ENCODE measurements at regions not wholly inside any gene's neighbourhood (a gene's known extent, or its start where the extent isn't known, plus 50 kb on each side); places are given as distances from the start of the nearest gene placed in this dataset.
"Not testable (repeated sequence)": the region's sequence is repeated elsewhere in the genome, so short reads cannot be mapped to it uniquely, and the experiment has no call there.

DNA sequence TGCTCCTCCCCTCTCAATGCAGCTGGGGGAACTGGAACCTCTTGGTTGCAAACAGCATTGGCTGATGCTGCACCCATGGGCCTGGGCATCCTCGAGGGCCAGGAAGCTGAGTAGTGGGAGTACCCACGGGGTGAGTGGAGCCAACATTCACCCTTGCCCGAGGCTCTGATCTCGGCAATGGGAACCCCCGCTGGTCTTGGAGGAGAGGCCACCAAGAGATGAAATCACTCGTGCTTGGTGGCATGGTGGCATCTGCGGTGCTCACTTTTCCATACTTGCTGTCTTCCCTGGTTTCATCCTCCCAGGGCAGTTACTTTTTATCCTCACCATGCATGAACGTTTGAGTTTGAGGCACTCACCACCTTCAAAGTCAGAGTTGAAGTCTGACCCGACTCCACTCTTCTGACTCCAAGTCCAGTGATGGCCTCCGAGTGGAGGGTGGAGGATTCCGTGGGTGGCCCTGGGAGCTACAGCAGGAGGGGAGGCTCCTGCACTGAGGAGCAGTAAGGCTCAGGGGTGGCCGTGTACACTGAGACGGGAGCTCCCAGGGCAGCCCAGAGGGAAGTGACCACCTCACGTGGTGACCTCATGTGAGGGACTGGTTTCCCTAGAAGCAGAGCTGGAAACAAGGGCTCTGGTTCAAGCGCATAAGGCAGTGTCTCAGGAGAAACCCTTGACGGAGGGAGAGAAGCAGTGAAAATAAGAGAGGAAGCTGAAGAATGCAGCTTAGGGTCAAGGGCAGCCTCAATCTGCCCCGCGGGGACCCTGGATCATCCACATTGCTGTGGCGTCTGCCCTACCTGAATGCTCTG, 349.1 kb downstream of the TCERG1L start:
- no peak for DNase-seq

- no peak for DNase-seq
These were observed 348.5 kb downstream of the TCERG1L start for GRCh38 chr10:130963052-130963393.

- DNase-seq = no peak
These were observed 347.6 kb downstream of the TCERG1L start for GRCh38 chr10:130963786-130964522.

DNA sequence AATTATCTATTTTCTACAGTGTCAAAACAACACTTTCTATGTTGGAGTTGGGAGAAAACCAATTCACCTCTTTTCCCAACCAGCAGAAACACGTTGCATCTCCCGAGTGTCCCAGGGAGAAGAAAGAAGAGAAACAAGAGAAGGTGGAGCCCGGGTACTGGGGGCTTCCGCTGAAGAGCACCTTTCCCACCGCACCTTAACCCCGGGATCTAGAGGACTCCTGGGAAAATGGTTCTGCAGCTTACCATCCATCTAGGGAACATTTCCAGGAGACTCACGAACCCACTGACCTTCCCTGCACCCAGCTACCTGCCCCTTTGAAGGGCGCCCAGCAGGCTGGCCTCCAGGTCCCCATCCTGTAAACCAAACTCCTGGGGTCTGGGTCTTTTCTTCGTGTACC, 346.8 kb downstream of the TCERG1L start:
- no peak for DNase-seq

- DNase-seq = no peak
These were observed 344.4 kb downstream of the TCERG1L start for GRCh38 chr10:130967161-130967560.

DNA sequence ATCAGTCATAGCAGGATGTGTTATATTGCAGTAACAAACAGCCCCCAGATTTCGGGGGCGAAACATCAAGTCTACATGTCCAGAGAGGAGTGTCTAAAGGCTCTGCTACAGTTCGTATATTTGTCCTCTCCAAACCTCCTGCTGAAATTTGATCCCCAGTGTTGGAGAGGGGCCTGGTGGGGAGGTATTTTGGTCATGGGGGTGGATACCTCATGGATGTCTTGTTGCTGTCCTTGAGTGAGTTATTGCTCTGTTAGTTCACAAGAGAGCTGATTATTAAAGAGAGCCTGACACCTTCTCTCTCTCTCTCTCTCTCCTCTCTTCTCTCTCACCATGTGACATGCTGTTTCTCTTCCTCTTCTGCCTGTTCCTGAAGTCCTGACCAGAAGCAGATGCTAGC, 343.7 kb downstream of the TCERG1L start:
- DNase-seq = peak; percentile 1

DNA sequence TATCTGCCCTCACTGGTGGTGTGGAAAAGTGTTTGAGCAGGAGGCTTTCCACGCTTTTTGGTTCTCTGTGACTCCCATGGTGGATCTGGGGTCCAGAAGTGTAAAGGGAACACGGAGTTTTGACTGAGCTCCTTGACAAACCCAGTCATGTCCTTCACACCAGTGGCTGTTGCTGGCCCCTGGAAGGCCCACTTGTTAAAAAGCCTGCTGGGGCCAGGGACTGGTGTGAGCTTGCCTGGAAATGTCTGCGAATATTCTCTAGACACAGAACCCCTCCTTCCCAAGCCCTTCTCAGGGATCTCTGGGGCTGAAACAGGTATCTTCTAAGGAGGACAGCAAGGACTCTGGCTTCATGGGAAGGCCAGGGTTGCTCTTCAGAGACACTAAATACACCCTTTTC, 343.0 kb downstream of the TCERG1L start:
- DNase-seq = no peak

- no peak for DNase-seq
These were observed 342.6 kb downstream of the TCERG1L start for GRCh38 chr10:130968964-130969363.

DNA sequence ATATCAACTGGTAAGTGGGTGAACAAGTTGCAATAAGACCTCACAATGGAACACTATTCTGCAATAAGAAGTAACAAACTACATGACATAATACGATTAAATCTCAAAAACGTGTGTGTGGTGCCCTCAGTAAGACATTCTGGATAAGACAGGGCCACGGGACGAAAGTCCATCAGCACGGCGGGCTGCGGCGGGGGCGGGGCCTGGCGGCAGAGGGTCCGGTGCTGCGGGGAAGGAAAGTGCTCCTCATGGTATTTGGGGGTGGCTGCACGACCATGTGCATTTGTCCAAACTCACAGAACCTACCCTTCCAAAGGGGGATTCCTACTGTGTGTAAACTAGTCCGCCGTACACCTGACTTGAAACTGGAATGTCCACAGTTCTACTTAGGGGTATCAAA, 341.8 kb downstream of the TCERG1L start:
- no peak for DNase-seq

DNA sequence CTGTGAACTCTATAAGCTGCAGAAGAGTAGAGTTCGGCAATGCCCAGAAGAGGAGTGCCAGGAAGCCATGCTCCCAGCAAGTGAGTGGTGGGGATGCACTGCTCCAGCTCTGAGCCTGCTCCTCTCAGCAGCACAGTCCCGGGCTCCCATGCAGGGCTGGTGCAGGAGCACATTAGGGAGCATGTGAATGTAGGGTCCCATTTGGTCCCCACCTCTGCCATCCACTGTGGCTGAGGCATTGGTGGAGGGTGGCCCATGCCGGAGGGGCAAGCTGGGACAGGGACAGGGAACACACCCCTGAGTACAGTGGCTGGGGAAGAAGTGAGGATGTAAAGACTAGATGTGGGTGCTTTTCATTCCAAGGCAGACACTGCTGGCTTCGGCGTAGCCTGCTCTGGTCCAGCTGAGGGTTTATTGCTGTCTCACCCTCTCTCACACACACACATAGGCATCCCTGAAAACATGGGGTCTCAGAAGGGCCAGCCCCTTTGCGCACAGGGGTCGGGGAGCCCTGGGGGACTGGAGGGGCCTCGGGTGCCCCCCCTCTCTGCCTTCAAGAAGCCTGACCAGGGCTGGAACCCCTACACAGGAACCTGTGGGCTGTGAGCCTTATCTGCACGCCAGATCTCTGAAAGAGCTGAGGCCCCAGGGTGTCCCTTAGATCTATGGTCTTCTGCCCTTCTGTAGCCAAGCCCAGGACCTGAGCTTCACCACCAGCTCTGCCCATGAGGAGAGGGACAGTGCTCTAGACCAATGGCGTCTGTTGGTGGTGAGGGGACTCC, 341.0 kb downstream of the TCERG1L start:
- DNase-seq = no peak

DNA sequence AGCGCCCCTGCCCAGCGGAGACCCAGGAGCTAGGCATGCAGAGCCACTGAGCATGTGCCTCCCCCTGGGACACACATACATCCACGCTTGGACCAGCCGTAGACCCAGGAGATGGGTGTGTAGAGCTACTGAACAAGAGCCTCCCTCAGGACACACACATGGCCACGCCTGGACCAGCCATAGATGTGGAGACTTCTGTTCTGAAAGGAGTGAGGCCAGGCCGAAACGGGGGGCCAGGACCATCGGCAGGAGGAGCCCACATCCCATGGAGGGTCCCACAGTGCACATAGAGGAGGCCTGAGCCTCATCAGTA, 340.4 kb downstream of the TCERG1L start:
- no peak for DNase-seq

DNA sequence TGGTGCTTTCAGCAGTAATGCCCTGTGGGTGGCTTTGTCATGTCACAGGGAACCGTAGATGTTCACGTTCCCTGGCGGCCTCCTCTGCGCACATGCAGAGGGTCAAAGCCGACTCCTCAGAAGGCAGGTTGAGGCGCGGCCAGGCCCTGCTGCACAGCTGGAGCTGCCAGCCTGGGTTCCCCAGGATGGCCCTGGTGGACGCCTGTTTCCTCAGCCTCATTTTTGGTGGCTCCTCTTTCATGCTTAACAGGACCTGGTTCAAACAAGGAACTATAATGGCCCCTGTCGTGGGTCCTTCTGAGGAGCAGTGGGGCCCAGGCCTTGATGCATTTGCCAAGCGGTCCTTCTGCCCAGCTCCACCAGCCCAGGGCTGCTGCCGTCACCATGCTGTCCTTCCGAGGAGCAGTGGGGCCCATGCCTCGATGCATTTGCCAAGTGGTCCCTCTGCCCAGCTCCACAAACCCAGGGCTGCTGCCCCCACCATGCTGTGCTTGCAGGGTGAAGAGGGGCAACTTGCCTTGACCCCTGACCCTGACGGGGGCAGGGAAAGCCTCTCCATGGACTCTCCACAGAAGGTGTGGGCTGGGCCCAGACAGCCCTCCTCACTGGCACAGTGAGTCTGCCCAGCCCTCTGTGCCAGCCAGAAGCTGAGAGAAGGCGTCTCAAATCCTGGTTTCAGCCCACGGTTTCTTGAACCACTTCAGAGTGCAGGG, 338.2 kb downstream of the TCERG1L start:
- DNase-seq = no peak

- DNase-seq = no peak
These were observed 337.4 kb downstream of the TCERG1L start for GRCh38 chr10:130974166-130974565.

DNA sequence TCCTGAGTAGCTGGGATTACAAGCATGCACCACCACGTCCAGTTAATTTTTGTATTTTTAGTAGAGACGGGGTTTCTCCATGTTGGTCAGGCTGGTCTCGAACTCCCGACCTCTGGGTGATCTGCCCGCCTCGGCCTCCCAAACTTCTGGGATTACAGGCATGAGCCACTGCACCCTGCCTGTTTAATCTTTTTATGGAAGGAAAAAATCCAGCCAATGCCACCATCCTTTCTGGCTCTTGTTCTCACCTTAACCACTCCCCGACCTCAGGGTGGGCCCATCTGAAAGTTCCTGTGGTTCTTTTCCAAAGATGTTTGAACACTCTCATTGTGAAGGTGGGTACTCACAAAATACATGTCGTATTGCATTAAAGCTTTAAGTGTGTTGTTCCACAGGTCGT, 336.2 kb downstream of the TCERG1L start:
- DNase-seq = not testable (repeated sequence)

DNA sequence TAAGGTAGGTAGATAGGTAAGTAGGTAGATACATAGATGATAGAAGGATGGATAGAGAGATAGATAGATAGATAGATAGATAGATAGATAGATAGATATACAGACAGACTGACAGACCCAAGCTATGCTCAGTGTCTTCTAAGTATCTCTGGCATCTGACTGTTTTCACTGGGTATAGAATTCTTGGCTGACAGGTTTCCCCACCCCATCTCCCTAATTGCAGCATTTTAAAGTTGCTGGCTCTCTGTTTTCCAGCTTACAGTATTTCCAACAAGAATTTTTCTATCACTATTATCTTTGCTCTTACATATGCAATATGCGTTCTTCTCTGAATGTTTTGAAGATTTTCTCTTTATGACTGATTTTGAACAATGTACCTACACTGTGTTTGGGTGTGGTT, 328.7 kb downstream of the TCERG1L start:
- no peak for DNase-seq

GRCh38 chr10:130983749-130984148, 327.8 kb downstream of the TCERG1L start:
- DNase-seq = no peak

GRCh38 chr10:130984686-130985085, 326.8 kb downstream of the TCERG1L start:
- no peak for DNase-seq

DNA sequence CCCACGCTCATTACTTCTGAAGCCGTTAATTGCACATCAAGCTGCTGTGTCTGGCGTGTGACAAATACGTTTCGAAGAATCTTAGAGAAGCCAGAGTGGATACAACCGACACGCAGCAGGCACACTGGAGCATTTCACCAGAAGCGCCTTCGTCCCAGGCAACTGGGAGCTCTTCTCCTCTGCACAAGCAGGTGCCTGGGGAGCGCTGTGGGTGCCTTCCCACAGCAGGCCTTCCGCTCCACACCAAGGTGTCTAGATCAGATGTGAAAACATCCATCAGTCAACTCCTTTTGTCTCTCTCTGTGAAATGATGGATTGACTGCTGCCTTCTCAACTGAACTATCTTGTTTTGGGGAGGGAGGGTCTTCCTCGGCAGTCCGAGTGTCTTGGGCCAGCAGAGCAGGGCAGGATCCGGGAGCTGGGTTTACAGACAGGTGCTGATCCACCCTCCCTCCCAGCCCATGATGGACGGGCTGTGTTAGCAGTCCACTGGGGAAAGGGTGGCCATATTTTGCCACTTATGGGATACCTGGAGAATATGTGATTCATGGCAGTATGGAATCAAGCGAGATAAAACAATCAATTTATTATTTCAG, 326.3 kb downstream of the TCERG1L start:
- no peak for DNase-seq

DNA sequence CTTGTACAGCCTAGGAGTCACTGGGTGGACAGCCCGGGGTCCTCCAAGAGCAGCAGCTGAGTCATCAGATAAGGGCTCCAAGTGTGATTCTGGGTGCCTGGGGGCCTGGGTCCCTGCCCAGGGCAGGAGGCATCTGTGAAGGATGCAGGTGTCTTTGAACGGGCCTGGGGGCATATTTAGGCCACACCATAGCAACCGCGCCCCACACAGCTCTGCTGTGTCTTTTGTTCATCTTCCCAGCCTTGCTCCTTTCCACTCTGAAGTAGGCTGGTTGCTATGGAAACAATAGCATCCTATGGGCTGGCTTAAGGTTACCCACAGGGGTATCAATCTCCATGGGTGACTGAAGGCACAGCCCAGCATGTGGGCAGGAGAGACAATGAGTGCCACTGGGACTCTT, 324.7 kb downstream of the TCERG1L start:
- DNase-seq = no peak

- no peak for DNase-seq
These were observed 324.1 kb downstream of the TCERG1L start for GRCh38 chr10:130987401-130987800.

GRCh38 chr10:130989670-130990232, 321.8 kb downstream of the TCERG1L start:
- no peak for DNase-seq

GRCh38 chr10:130990486-130990885, 321.0 kb downstream of the TCERG1L start:
- no peak for DNase-seq
